Fibroblast of mammary gland (primary cell): ENCODE measurements at regions not wholly inside any gene's neighbourhood (a gene's known extent, or its start where the extent isn't known, plus 50 kb on each side); places are given as distances from the start of the nearest gene placed in this dataset.
A peak's percentile ranks its signal among the peaks of the same experiment; 100 is the strongest.

Source experiments
- DNase-seq: peaks from one replicate; pipeline ENCODE4 v3.0.0-alpha.2; 2010; ENCODE audit warnings: low read depth
- H3K4me3 ChIP-seq: 2 replicates; pipeline ENCODE4 v1.5.1; 2011; ENCODE audit warnings: low read depth, mild to moderate bottlenecking, low read length, moderate library complexity; ENCODE audit not compliant: control insufficient read depth
- CTCF ChIP-seq: conservative IDR thresholded peaks from 2 replicates; pipeline ENCODE4 v1.5.1; 2011; ENCODE audit warnings: low read depth, low read length, inconsistent platforms; ENCODE audit not compliant: control insufficient read depth, insufficient read depth

DNA sequence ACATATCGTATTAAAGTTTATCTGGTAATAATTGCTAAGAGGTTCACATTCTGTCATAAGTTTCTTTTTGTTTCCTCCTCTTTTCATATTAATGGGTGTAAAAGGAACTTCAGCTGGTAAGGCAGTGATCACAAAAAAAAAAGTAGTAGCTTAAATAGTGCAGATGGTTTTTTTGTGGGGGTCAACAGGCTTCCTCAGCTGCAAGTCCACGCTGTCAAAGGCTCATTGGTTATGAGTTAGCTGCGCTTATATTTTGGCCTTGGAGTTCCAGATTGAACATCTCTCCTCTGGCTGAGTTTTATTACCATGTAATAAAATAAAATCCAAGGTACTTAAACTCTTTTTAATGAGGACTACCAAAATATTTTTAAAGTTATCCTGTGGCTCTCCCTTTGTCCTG is 277.0 kb upstream of the ZEB2 start:
- TF ChIP-seq CTCF, result no peak
- no peak for DNase-seq
- H3K4me3 ChIP-seq, result no peak overlapping the region

DNA sequence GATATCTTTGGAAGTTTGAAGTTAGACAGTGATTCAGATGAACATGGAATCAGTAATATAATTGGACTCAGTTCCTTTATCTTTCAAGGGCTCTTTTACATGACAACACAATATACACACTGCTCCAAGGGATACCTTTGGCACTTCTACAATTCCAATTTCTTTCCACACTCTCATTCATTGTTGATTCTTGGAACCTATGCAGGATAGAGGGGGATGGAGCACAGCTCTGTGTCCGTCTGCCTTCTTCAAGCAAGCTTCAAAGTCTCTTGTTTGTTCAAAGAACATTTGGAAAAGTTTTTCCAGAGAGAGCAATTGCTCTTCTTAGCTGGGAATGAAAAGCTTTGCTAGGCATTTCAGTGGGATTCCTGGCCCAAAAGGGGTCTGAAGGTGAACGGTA is 276.2 kb upstream of the ZEB2 start:
- no peak overlapping the region for H3K4me3 ChIP-seq
- TF ChIP-seq CTCF, result no peak
- DNase-seq, result no peak

GRCh38 chr2:144785253-144785652 is 265.3 kb upstream of the ZEB2 start:
- TF ChIP-seq CTCF, result no peak
- no peak overlapping the region for H3K4me3 ChIP-seq
- no peak for DNase-seq

DNA sequence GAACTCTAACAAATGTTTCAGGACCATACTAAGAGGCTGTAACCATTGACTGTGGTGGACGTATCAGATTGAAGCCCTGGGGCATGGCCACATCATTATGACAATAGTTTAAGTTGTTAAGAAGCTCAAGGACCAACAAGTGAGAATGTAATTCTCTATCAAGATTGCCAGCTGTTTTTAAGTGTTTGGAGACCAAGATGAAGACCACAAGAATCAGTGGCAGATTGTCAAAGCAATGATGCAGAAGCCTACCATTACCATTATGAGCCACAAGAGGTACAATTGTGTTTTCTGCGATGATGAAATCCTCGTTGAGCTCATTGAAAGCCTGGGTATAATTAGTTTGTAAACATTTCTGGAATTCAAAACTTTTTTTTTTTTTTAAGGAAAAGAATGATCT is 261.1 kb upstream of the ZEB2 start:
- TF ChIP-seq CTCF, result peak; percentile 6
- no peak overlapping the region for H3K4me3 ChIP-seq
- DNase-seq, result peak; percentile 28

DNA sequence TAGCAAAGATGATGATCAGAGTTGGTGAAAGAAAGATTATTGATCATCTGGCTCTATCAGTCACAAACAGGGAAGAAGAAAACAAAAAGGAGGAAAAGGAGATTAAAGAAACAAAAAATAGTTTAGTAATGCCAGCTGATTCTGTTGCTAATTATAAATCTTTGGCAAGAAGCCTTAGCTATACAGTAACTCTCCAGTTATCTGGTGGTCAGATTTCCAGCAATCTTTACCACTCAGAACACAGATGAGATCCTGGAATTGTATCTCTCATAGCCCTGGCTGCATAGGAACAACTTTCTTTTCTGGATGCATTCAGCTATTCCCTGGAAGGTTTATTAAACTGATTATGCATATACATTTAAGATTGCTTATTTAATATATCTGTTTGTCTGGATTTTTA is 256.8 kb upstream of the ZEB2 start:
- H3K4me3 ChIP-seq, result no peak overlapping the region
- no peak for TF ChIP-seq CTCF
- peak; percentile 35 for DNase-seq

- H3K4me3 ChIP-seq, result no peak overlapping the region
- no peak for DNase-seq
- TF ChIP-seq CTCF, result no peak
Measured at GRCh38 chr2:144774809-144775208, 254.9 kb upstream of the ZEB2 start.

GRCh38 chr2:144771348-144771747 is 251.4 kb upstream of the ZEB2 start:
- no peak overlapping the region for H3K4me3 ChIP-seq
- TF ChIP-seq CTCF, result no peak
- DNase-seq, result no peak
